HG03520 (cell line): ENCODE measurements at regions not wholly inside any gene's neighbourhood (a gene's known extent, or its start where the extent isn't known, plus 50 kb on each side); places are given as distances from the start of the nearest gene placed in this dataset.

ENCODE experiments used
- ATAC-seq: cut with Tn5 transposase; IDR thresholded peaks from one replicate; pipeline ENCODE4 v1.9.1; 2021; ENCODE audit warnings: mild to moderate bottlenecking, moderate library complexity; ENCODE audit not compliant: unreplicated experiment

- no peak for ATAC-seq
Observed at GRCh38 chr10:78971094-78971682, 97.6 kb upstream of the ZMIZ1 start.

DNA sequence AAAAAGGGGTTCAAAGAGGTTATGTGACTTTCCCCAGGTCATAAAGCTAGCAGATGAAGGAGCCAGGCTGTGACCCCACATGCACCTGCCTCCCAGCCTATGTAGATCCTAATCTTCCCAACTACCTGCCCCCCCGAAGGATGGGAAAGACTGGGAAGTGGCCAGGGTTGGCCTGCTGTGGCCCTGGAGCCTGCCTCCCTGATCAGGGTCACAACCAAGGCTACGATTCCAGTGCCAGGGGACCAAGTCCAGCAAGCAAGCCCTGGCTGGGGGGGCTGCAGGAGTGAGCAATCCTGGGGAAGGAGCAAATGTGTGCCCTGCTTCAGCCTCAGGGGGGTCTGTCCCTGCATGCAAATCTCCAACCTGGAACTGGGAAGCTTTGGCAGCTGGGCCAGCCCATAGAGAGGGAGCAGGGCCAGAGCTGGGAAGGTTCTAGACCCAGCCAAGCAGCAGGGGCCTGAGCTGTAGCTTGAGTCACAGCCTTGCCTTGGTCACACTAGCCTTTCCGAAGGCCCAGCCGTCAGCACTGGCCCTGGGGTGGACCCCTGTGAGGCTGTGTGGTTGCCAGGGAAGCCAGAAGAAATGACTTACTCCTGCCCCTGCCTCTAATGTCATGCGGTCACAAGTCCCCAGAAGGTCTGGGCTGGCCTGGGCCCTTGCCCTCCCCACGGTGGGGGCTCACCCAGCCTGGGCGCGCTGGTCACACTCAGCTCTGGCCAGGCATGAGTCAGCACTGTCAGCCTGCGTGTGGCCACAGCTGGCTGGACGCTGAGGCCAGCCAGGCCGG, 96.4 kb upstream of the ZMIZ1 start:
- ATAC-seq = no peak

- peak; percentile 79 for ATAC-seq
Observed at GRCh38 chr10:78972947-78973900, 95.5 kb upstream of the ZMIZ1 start.

DNA sequence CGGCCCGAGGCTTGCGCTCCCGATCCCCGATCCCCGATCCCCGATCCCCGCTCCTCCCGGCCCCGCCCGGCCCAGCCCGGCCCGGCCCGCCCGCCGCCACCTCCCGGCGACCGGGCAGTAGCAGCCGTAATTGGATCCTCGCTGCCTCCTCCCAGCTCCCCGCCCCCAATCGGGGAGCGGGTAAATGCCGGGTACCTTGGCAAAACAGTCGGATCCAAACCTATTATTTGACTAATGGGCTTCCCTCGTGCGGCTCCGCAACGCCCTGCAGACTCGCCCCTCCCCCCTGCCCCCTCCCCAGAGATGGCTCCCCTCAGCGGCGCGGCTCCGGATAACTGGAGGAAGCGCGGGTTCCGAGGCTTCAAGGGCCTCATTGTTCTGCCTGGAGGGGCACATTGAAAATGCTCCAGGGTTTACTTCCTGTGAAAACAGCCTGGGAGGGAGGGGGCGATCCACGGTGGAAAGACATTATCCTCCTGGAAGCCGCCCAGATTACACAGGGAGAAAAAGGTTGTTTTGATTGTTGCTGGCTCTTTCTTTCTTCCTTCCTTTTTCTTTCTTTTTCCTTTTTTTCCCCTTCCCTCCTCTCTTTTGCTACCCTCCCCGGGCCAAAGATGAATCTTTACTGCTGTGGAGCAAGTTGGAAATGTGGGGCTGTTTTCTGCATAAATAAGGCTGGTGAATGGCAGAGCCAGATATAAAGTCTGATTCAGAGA, 94.7 kb upstream of the ZMIZ1 start:
- peak; percentile 40 for ATAC-seq

GRCh38 chr10:78974617-78975317, 94.0 kb upstream of the ZMIZ1 start:
- no peak for ATAC-seq

GRCh38 chr10:78975926-78976325, 92.8 kb upstream of the ZMIZ1 start:
- no peak for ATAC-seq

GRCh38 chr10:78976825-78977755, 91.7 kb upstream of the ZMIZ1 start:
- no peak for ATAC-seq

DNA sequence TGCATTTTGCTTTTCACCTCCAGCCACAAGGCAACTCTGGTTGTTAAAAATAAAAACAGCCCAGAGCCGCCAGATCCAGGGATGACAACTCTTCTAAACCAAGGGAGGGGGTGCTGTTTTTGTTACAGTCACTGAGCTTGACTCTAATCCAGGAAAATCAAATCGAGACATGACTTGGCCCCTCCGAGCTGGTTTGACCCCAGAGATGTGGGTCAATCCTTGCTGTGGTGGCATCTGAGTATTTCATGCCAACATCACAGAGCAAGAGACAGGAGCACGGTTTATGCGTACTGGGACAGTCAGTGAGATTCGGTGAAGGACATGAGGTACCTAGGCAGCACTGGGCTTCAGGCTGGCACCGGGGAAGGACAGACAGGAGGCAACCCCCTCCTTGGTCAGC, 88.8 kb upstream of the ZMIZ1 start:
- ATAC-seq = no peak

DNA sequence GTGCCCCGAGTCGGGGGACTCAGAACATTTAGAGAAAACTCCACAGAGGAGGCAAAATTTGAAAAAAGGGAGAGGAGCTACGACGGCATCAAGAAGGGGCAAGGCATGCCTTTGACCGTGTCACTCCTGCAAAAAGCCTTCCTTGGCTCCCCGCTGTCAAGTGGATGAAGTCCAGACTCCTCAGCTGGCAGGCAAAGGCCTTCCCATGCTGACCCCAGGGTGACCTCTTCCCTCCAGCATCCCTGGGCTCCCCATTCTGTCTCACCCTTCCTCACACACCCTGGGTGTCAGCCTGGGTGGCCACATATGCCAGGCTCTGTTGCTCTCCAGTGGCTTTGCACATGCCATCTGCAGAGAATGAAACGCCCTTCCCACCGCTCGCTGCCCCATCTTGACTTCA, 88.4 kb upstream of the ZMIZ1 start:
- ATAC-seq = no peak

DNA sequence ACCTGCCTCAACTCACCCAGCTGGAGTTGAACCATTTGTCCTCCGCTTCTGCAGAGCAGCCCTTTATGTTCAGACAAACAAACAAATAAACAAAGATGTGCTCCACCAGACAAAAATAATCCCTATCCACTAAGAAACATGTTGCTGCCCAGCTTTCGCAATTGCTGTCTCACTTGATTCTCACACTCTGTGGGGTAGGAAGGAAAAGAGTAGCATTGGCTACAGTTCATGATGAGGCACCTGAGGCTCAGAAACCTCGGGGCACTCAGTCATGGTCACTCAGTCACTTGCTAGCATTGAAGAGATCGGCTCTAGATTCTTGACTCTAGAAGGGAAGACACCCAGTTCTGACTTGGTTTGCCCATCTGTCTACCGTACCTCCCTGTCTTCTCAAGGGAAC, 88.0 kb upstream of the ZMIZ1 start:
- ATAC-seq = no peak

- ATAC-seq = peak; percentile 57
Observed at GRCh38 chr10:78981257-78981969, 87.4 kb upstream of the ZMIZ1 start.

GRCh38 chr10:78981970-78982281, 86.8 kb upstream of the ZMIZ1 start:
- ATAC-seq = no peak

DNA sequence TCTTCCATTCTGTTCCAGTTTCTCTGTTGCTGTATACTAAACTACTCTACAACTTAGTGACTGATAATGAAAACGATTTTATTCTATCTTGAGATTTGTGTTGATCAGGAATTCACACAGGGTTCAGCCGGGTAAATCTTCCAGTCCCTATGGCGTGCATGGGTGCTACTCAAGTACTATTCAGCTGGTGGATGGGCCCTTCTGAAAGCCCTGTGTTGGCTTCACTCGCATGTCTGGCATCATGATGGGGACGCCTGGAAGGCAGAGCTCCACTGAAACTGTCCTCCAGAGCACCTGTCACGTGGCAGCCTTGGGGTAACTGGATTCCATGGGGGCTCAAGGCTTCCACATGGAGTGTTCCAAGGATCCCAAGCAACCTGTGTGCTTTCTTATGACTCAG, 86.0 kb upstream of the ZMIZ1 start:
- no peak for ATAC-seq

- ATAC-seq = no peak
Observed at GRCh38 chr10:78983608-78984007, 85.2 kb upstream of the ZMIZ1 start.

DNA sequence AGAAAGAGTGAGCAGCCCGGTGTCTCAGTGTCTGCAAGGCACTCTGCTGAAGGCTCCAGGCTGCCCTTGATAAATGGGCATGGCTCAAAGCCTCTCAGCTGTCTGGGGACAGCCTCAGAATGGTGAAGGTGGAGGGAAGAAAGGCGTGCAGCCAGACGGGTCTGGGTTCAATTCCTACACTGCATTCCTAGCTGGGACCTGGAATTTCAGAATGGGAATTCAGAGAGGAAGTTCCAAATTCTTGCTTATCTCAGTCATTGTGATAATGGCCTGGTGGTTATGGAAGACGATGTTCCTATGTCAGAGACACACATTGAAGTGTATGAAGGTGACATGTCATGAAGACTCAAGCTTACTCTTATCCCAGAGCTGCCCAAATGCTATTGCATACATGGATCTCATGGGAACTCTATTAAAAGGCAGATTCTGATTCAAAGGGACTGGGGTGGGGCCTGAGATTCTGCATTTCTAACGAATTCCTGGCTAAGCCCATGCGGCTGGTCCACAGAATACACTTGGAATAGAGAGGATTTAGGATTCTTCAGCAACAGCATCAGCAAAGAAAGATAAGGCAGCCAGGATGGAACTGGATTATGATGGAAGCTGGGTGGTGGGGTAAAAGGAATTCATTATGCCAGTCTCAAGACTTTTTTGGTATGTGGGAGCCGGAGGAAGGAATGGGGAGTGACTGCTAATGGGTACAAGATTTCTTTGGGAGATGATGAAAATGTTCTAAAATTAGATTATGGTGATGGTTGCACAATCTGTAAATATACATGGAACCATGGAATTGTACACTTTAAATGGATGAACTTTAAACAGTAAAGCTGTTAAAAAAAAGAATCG, 82.6 kb upstream of the ZMIZ1 start:
- no peak for ATAC-seq

DNA sequence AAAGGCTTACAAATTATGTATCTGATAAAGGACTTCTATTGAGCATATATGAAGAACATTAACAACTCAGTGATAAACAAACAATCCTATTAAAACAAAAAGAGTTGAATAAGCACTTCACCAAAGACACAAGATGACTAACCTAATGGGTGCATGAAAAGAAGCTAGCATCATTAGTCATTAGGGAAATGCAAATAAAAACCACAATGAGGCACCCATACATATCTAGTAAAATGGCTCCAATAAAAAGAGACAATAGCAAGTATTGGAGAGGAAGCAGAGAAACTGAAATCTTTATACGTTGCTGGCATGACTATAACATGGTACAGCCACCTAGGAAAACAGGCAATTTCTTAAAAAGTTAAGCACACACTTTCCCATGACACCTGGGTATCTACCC, 77.6 kb upstream of the ZMIZ1 start:
- ATAC-seq = peak; percentile 82

- peak; percentile 60 for ATAC-seq
Observed at GRCh38 chr10:78992333-78992732, 76.4 kb upstream of the ZMIZ1 start.
